OCI-M1 (cell line): ENCODE measurements at regions not wholly inside any gene's neighbourhood (a gene's known extent, or its start where the extent isn't known, plus 50 kb on each side); places are given as distances from the start of the nearest gene placed in this dataset.
"Not testable (repeated sequence)": the region's sequence is repeated elsewhere in the genome, so short reads cannot be mapped to it uniquely, and the experiment has no call there.

ENCODE experiments used
- DNase-seq: peaks from one replicate; lab custom pipeline; 2025; lab: John Stamatoyannopoulos, UW

- no peak for DNase-seq
These were observed 59.2 kb downstream of the C9orf50 start for GRCh38 chr9:129561594-129562281.

GRCh38 chr9:129560881-129561306, 60.0 kb downstream of the C9orf50 start:
- DNase-seq, result no peak

GRCh38 chr9:129559506-129559881, 61.4 kb downstream of the C9orf50 start:
- DNase-seq, result no peak

- no peak for DNase-seq
These were observed 62.1 kb downstream of the C9orf50 start for GRCh38 chr9:129558551-129559505.

GRCh38 chr9:129558063-129558550, 62.8 kb downstream of the C9orf50 start:
- no peak for DNase-seq

GRCh38 chr9:129557192-129558036, 63.5 kb downstream of the C9orf50 start:
- DNase-seq, result no peak

- DNase-seq, result no peak
These were observed 64.3 kb downstream of the C9orf50 start for GRCh38 chr9:129556491-129557191.

GRCh38 chr9:129555512-129556215, 65.2 kb downstream of the C9orf50 start:
- DNase-seq, result no peak

GRCh38 chr9:129554649-129555048, 66.3 kb downstream of the C9orf50 start:
- no peak for DNase-seq

GRCh38 chr9:129553277-129553676, 67.6 kb downstream of the C9orf50 start:
- no peak for DNase-seq

GRCh38 chr9:129552064-129552463, 68.8 kb downstream of the C9orf50 start:
- DNase-seq, result no peak

GRCh38 chr9:129551393-129551973, 69.4 kb downstream of the C9orf50 start:
- no peak for DNase-seq

GRCh38 chr9:129550977-129551376, 69.9 kb downstream of the C9orf50 start:
- DNase-seq, result not testable (repeated sequence)

- DNase-seq, result no peak
These were observed 70.6 kb downstream of the C9orf50 start for GRCh38 chr9:129550199-129550839.

- DNase-seq, result no peak
These were observed 71.2 kb downstream of the C9orf50 start for GRCh38 chr9:129549684-129550083.

- DNase-seq, result no peak
These were observed 71.8 kb downstream of the C9orf50 start for GRCh38 chr9:129549139-129549538.

- no peak for DNase-seq
These were observed 72.2 kb downstream of the C9orf50 start for GRCh38 chr9:129548571-129549135.

GRCh38 chr9:129547869-129548570, 72.9 kb downstream of the C9orf50 start:
- no peak for DNase-seq

GRCh38 chr9:129547063-129547462, 73.8 kb downstream of the C9orf50 start:
- no peak for DNase-seq
